HG03103 (cell line): ENCODE measurements at regions not wholly inside any gene's neighbourhood (a gene's known extent, or its start where the extent isn't known, plus 50 kb on each side); places are given as distances from the start of the nearest gene placed in this dataset.
"Not testable (repeated sequence)": the region's sequence is repeated elsewhere in the genome, so short reads cannot be mapped to it uniquely, and the experiment has no call there.

ENCODE experiments used
- ATAC-seq: cut with Tn5 transposase; IDR thresholded peaks from one replicate; pipeline ENCODE4 v1.9.1; 2021; ENCODE audit warnings: low read depth; ENCODE audit not compliant: unreplicated experiment

- no peak for ATAC-seq
These were observed 76.8 kb downstream of the ZFP36L2 start for GRCh38 chr2:43149482-43150107.

- ATAC-seq = no peak
These were observed 80.3 kb downstream of the ZFP36L2 start for GRCh38 chr2:43146083-43146482.

GRCh38 chr2:43144263-43144662, 82.1 kb downstream of the ZFP36L2 start:
- no peak for ATAC-seq

- ATAC-seq = no peak
These were observed 82.7 kb downstream of the ZFP36L2 start for GRCh38 chr2:43143756-43144155.

- no peak for ATAC-seq
These were observed 83.4 kb downstream of the ZFP36L2 start for GRCh38 chr2:43142921-43143438.

- not testable (repeated sequence) for ATAC-seq
These were observed 84.7 kb downstream of the ZFP36L2 start for GRCh38 chr2:43141636-43142151.

GRCh38 chr2:43139996-43140621, 86.3 kb downstream of the ZFP36L2 start:
- no peak for ATAC-seq

GRCh38 chr2:43139501-43139900, 86.9 kb downstream of the ZFP36L2 start:
- ATAC-seq = no peak

GRCh38 chr2:43138441-43138840, 88.0 kb downstream of the ZFP36L2 start:
- ATAC-seq = no peak

GRCh38 chr2:43136876-43137275, 89.5 kb downstream of the ZFP36L2 start:
- ATAC-seq = no peak

GRCh38 chr2:43136011-43136799, 90.2 kb downstream of the ZFP36L2 start:
- ATAC-seq = no peak

GRCh38 chr2:43135583-43135982, 90.8 kb downstream of the ZFP36L2 start:
- ATAC-seq = no peak

- no peak for ATAC-seq
These were observed 91.9 kb downstream of the ZFP36L2 start for GRCh38 chr2:43134571-43134889.

- ATAC-seq = no peak
These were observed 92.5 kb downstream of the ZFP36L2 start for GRCh38 chr2:43133708-43134570.

GRCh38 chr2:43133336-43133707, 93.1 kb downstream of the ZFP36L2 start:
- ATAC-seq = no peak

GRCh38 chr2:43132683-43133301, 93.6 kb downstream of the ZFP36L2 start:
- ATAC-seq = no peak

GRCh38 chr2:43131890-43132682, 94.3 kb downstream of the ZFP36L2 start:
- no peak for ATAC-seq

GRCh38 chr2:43131051-43131889, 95.1 kb downstream of the ZFP36L2 start:
- ATAC-seq = no peak

GRCh38 chr2:43130548-43130875, 95.9 kb downstream of the ZFP36L2 start:
- no peak for ATAC-seq
